ENCODE measurements at regions not wholly inside any gene's neighbourhood (a gene's known extent, or its start where the extent isn't known, plus 50 kb on each side); places are given as distances from the start of the nearest gene placed in this dataset.

GRCh38 chr3:144384241-144384979, 412.8 kb downstream of the DIPK2A start:
- no peak for DNase-seq
- no peaks in the 10 kb centered on the region for H3K36me3 Mint-ChIP-seq
- peaks cover 0 to 2% (median 0%) of the 10 kb centered on the region in 5 donors for H3K27me3 Mint-ChIP-seq
- H3K9me3 Mint-ChIP-seq = no peaks in the 10 kb centered on the region
- POLR2A ChIA-PET = no interaction called here
- H3K27ac Mint-ChIP-seq = no peak overlapping the region
- H3K4me1 Mint-ChIP-seq = no peaks in the 10 kb centered on the region
- H3K4me3 Mint-ChIP-seq = no peak overlapping the region
- no peak for ATAC-seq

- H3K36me3 Mint-ChIP-seq = no peaks in the 10 kb centered on the region
- POLR2A ChIA-PET = no interaction called here
- peaks cover 0 to 5% (median 0%) of the 10 kb centered on the region in 5 donors for H3K27me3 Mint-ChIP-seq
- no peak overlapping the region for H3K4me3 Mint-ChIP-seq
- H3K9me3 Mint-ChIP-seq = peaks cover 0 to 2% (median 0%) of the 10 kb centered on the region in 9 donors
- no peak for ATAC-seq
- H3K27ac Mint-ChIP-seq = no peak overlapping the region
- H3K4me1 Mint-ChIP-seq = no peaks in the 10 kb centered on the region
- no peak for DNase-seq
Measured at GRCh38 chr3:144390786-144391185, 419.2 kb downstream of the DIPK2A start.

- no peak overlapping the region for H3K4me3 Mint-ChIP-seq
- peaks cover 0 to 5% (median 0%) of the 10 kb centered on the region in 5 donors for H3K27me3 Mint-ChIP-seq
- no peaks in the 10 kb centered on the region for H3K36me3 Mint-ChIP-seq
- POLR2A ChIA-PET = no interaction called here
- no peak overlapping the region for H3K27ac Mint-ChIP-seq
- no peaks in the 10 kb centered on the region for H3K4me1 Mint-ChIP-seq
- peaks cover 0 to 2% (median 0%) of the 10 kb centered on the region in 9 donors for H3K9me3 Mint-ChIP-seq
- no peak for ATAC-seq
- DNase-seq = no peak
Measured at GRCh38 chr3:144391236-144391635, 419.6 kb downstream of the DIPK2A start.

- no peak for DNase-seq
- Mint-ChIP-seq H3K36me3 (no peaks in the 10 kb centered on the region), H3K27me3 (peaks cover 0 to 5% (median 0%) of the 10 kb centered on the region in 5 donors), H3K4me3 (no peak overlapping the region), H3K27ac (no peak overlapping the region), H3K4me1 (no peaks in the 10 kb centered on the region), H3K9me3 (peaks cover 0 to 19% (median 10%) of the 10 kb centered on the region in 9 donors)
- ATAC-seq = no peak
- POLR2A ChIA-PET = no interaction called here
Measured at GRCh38 chr3:144394032-144394431, 422.4 kb downstream of the DIPK2A start.

- Mint-ChIP-seq H3K4me1 (no peaks in the 10 kb centered on the region), H3K27me3 (peaks cover 0 to 3% (median 0%) of the 10 kb centered on the region in 5 donors), H3K27ac (no peak overlapping the region), H3K9me3 (peaks cover 11 to 41% (median 24%) of the 10 kb centered on the region in 9 donors), H3K4me3 (no peak overlapping the region), H3K36me3 (peaks cover 0 to 5% (median 0%) of the 10 kb centered on the region in 3 donors)
- POLR2A ChIA-PET = no interaction called here
- DNase-seq (no peak), ATAC-seq (no peak)
Measured at GRCh38 chr3:144402430-144402829, 430.8 kb downstream of the DIPK2A start.

- no peak for DNase-seq
- Mint-ChIP-seq H3K36me3 (peaks cover 0 to 5% (median 0%) of the 10 kb centered on the region in 3 donors), H3K9me3 (peaks cover 5 to 37% (median 20%) of the 10 kb centered on the region in 9 donors), H3K27ac (no peak overlapping the region), H3K27me3 (peaks cover 0 to 3% (median 0%) of the 10 kb centered on the region in 5 donors), H3K4me3 (no peak overlapping the region), H3K4me1 (no peaks in the 10 kb centered on the region)
- no peak for ATAC-seq
- POLR2A ChIA-PET = no interaction called here
Measured at GRCh38 chr3:144403040-144403457, 431.4 kb downstream of the DIPK2A start.

GRCh38 chr3:144407335-144407734, 435.7 kb downstream of the DIPK2A start:
- Mint-ChIP-seq H3K27me3 (peaks cover 0 to 10% (median 0%) of the 10 kb centered on the region in 5 donors), H3K4me1 (no peaks in the 10 kb centered on the region), H3K36me3 (no peaks in the 10 kb centered on the region), H3K4me3 (no peak overlapping the region), H3K27ac (no peak overlapping the region), H3K9me3 (peaks cover 0 to 34% (median 7%) of the 10 kb centered on the region in 9 donors)
- DNase-seq = no peak
- POLR2A ChIA-PET = interaction anchor here (0.6 kb wide), 1 partner anchor 8 kb away, joined by 5 read pairs; no protein-coding TSS in a partner anchor
- no peak for ATAC-seq

- DNase-seq (no peak), ATAC-seq (no peak)
- POLR2A ChIA-PET = no interaction called here
- no peaks in the 10 kb centered on the region for H3K36me3 Mint-ChIP-seq
- no peaks in the 10 kb centered on the region for H3K4me1 Mint-ChIP-seq
- no peak overlapping the region for H3K27ac Mint-ChIP-seq
- peaks cover 0 to 7% (median 0%) of the 10 kb centered on the region in 5 donors for H3K27me3 Mint-ChIP-seq
- H3K4me3 Mint-ChIP-seq = no peak overlapping the region
- H3K9me3 Mint-ChIP-seq = peaks cover 0 to 26% (median 6%) of the 10 kb centered on the region in 9 donors
Measured at GRCh38 chr3:144409319-144409718, 437.7 kb downstream of the DIPK2A start.

GRCh38 chr3:144413068-144413467, 441.4 kb downstream of the DIPK2A start:
- ATAC-seq = no peak

GRCh38 chr3:144415492-144415891, 443.9 kb downstream of the DIPK2A start:
- DNase-seq = no peak
- Mint-ChIP-seq H3K9me3 (peaks cover 0 to 14% (median 4%) of the 10 kb centered on the region in 9 donors), H3K27me3 (peaks cover 0 to 15% (median 2%) of the 10 kb centered on the region in 5 donors), H3K36me3 (no peaks in the 10 kb centered on the region), H3K4me3 (no peak overlapping the region), H3K27ac (no peak overlapping the region), H3K4me1 (no peaks in the 10 kb centered on the region)
- no peak for ATAC-seq
- POLR2A ChIA-PET = interaction anchor here (0.7 kb wide), 1 partner anchor 8 kb away, joined by 5 read pairs; no protein-coding TSS in a partner anchor

More at GRCh38 chr3:144413068-144413467, 441.4 kb downstream of the DIPK2A start:
- Mint-ChIP-seq H3K4me1 (no peaks in the 10 kb centered on the region), H3K9me3 (peaks cover 0 to 26% (median 7%) of the 10 kb centered on the region in 9 donors), H3K36me3 (no peaks in the 10 kb centered on the region), H3K4me3 (no peak overlapping the region), H3K27ac (no peak overlapping the region), H3K27me3 (peaks cover 0 to 19% (median 5%) of the 10 kb centered on the region in 5 donors)
- POLR2A ChIA-PET = no interaction called here
- no peak for DNase-seq

GRCh38 chr3:144424606-144425005, 453.0 kb downstream of the DIPK2A start:
- POLR2A ChIA-PET = no interaction called here
- Mint-ChIP-seq H3K27me3 (peaks cover 0 to 2% (median 0%) of the 10 kb centered on the region in 5 donors), H3K36me3 (no peaks in the 10 kb centered on the region), H3K27ac (no peak overlapping the region), H3K4me3 (no peak overlapping the region), H3K4me1 (no peaks in the 10 kb centered on the region), H3K9me3 (peaks cover 0 to 2% (median 0%) of the 10 kb centered on the region in 9 donors)
- DNase-seq = no peak
- ATAC-seq = no peak

GRCh38 chr3:144426366-144426765, 454.7 kb downstream of the DIPK2A start:
- Mint-ChIP-seq H3K4me3 (no peak overlapping the region), H3K36me3 (no peaks in the 10 kb centered on the region), H3K27me3 (peaks cover 0 to 2% (median 0%) of the 10 kb centered on the region in 5 donors), H3K9me3 (peaks cover 0 to 2% (median 0%) of the 10 kb centered on the region in 9 donors), H3K4me1 (no peaks in the 10 kb centered on the region), H3K27ac (no peak overlapping the region)
- DNase-seq (no peak), ATAC-seq (no peak)
- POLR2A ChIA-PET = no interaction called here

- H3K27me3 Mint-ChIP-seq = peaks cover 0 to 3% (median 0%) of the 10 kb centered on the region in 5 donors
- no peak overlapping the region for H3K4me3 Mint-ChIP-seq
- POLR2A ChIA-PET = no interaction called here
Measured at GRCh38 chr3:144426967-144427366, 455.3 kb downstream of the DIPK2A start.

More at GRCh38 chr3:144426967-144427366, 455.3 kb downstream of the DIPK2A start:
- Mint-ChIP-seq H3K36me3 (no peaks in the 10 kb centered on the region), H3K9me3 (peaks cover 0 to 2% (median 0%) of the 10 kb centered on the region in 9 donors), H3K27ac (no peak overlapping the region), H3K4me1 (no peaks in the 10 kb centered on the region)
- no peak for DNase-seq
- no peak for ATAC-seq

Measured in naive thymus-derived CD8-positive, alpha-beta T cell (primary cell).